GM19043 (cell line): ENCODE measurements at regions not wholly inside any gene's neighbourhood (a gene's known extent, or its start where the extent isn't known, plus 50 kb on each side); places are given as distances from the start of the nearest gene placed in this dataset.
"Not testable (repeated sequence)": the region's sequence is repeated elsewhere in the genome, so short reads cannot be mapped to it uniquely, and the experiment has no call there.

ENCODE experiments used
- ATAC-seq: cut with Tn5 transposase; IDR thresholded peaks from one replicate; pipeline ENCODE4 v1.9.1; 2021; ENCODE audit warnings: low read depth; ENCODE audit not compliant: unreplicated experiment

GRCh38 chr20:12833861-12834260 is 174.9 kb upstream of the SPTLC3 start:
- ATAC-seq, result no peak

- ATAC-seq, result no peak
Observed at GRCh38 chr20:12835999-12836398, 172.8 kb upstream of the SPTLC3 start.

GRCh38 chr20:12837646-12838045 is 171.1 kb upstream of the SPTLC3 start:
- no peak for ATAC-seq

GRCh38 chr20:12838261-12838866 is 170.4 kb upstream of the SPTLC3 start:
- no peak for ATAC-seq

- ATAC-seq, result no peak
Observed at GRCh38 chr20:12847872-12848271, 160.9 kb upstream of the SPTLC3 start.

- no peak for ATAC-seq
Observed at GRCh38 chr20:12849225-12849910, 159.4 kb upstream of the SPTLC3 start.

- not testable (repeated sequence) for ATAC-seq
Observed at GRCh38 chr20:12857643-12858042, 151.1 kb upstream of the SPTLC3 start.

GRCh38 chr20:12860619-12861247 is 148.0 kb upstream of the SPTLC3 start:
- no peak for ATAC-seq

GRCh38 chr20:12869669-12870068 is 139.1 kb upstream of the SPTLC3 start:
- ATAC-seq, result no peak

GRCh38 chr20:12870588-12870987 is 138.2 kb upstream of the SPTLC3 start:
- no peak for ATAC-seq

- ATAC-seq, result no peak
Observed at GRCh38 chr20:12874933-12875332, 133.8 kb upstream of the SPTLC3 start.

- ATAC-seq, result no peak
Observed at GRCh38 chr20:12875510-12875909, 133.3 kb upstream of the SPTLC3 start.

GRCh38 chr20:12882832-12883506 is 125.8 kb upstream of the SPTLC3 start:
- no peak for ATAC-seq

- no peak for ATAC-seq
Observed at GRCh38 chr20:12883507-12883885, 125.3 kb upstream of the SPTLC3 start.

- ATAC-seq, result no peak
Observed at GRCh38 chr20:12886618-12887363, 122.0 kb upstream of the SPTLC3 start.

- ATAC-seq, result no peak
Observed at GRCh38 chr20:12891643-12892042, 117.1 kb upstream of the SPTLC3 start.

- ATAC-seq, result no peak
Observed at GRCh38 chr20:12893019-12893418, 115.8 kb upstream of the SPTLC3 start.

GRCh38 chr20:12893653-12894052 is 115.1 kb upstream of the SPTLC3 start:
- ATAC-seq, result no peak

GRCh38 chr20:12894089-12894488 is 114.7 kb upstream of the SPTLC3 start:
- no peak for ATAC-seq

- ATAC-seq, result no peak
Observed at GRCh38 chr20:12896180-12896579, 112.6 kb upstream of the SPTLC3 start.

GRCh38 chr20:12902992-12903391 is 105.8 kb upstream of the SPTLC3 start:
- ATAC-seq, result no peak
